ENCODE measurements at regions not wholly inside any gene's neighbourhood (a gene's known extent, or its start where the extent isn't known, plus 50 kb on each side); places are given as distances from the start of the nearest gene placed in this dataset.

GRCh38 chr10:6722616-6723004 lies 142.5 kb upstream of the PRKCQ start:
- TF ChIP-seq POLR2A (IDR thresholded peaks at IDR 0.05; ENCODE audit: extremely low read depth, insufficient read length): no peak
- no peak for TF ChIP-seq CTCF (IDR thresholded peaks at IDR 0.05; ENCODE audit: low read depth, low read length)
- no peak for TF ChIP-seq MYC (IDR thresholded peaks at IDR 0.05; ENCODE audit: low read depth, low read length)
- TF ChIP-seq MAX (IDR thresholded peaks at IDR 0.05; ENCODE audit: low read depth, low read length): no peak

Measured in NB4 (cell line).